Activated CD4-positive, CD25-positive, alpha-beta regulatory T cell treated with anti-CD3 and anti-CD28 coated beads, Interleukin-2, amount 50 U/mL, for 72 hours (primary cell): ENCODE measurements at regions not wholly inside any gene's neighbourhood (a gene's known extent, or its start where the extent isn't known, plus 50 kb on each side); places are given as distances from the start of the nearest gene placed in this dataset.
"Not testable (repeated sequence)": the region's sequence is repeated elsewhere in the genome, so short reads cannot be mapped to it uniquely, and the experiment has no call there.

Experiments used
- DNase-seq: peaks from one replicate; pipeline ENCODE4 v3.0.0; 2021

DNA sequence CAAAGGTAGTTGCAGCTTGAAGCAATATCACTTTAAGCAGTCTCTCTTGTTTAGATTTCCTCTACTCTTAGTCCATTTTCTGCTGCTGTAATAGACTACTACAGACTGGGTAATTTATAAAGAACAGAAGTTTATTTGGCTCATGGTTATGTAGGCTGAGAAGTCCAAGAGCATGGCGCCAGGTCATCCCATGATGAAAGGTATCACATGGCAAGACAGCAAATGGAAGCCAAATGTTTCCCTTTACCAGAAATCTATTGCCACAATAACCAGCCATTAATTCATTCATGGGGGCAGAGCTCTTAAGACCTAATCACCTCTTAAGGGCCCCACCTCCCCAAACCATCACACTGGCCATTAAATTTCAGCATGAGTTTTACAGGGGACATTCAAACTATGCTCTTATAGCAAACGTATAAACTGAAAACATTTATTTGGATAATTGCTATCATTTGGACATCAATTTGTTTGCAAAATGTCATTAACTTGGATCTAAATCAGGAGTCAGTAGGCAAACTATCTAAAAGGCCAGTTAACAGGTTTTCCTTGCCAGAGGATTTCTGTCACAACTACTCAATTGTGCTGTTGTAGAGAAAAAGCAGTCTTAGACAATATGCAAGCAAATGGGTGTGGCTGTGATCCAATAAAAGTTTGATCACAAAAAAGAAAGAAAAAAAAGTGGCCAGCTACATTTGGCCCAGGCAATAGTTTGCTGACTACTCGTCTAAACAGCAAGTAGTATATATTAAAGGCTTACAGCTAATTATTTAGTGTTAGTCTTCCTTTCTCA lies 75.7 kb upstream of the GUCY1A1 start:
- DNase-seq: no peak

DNA sequence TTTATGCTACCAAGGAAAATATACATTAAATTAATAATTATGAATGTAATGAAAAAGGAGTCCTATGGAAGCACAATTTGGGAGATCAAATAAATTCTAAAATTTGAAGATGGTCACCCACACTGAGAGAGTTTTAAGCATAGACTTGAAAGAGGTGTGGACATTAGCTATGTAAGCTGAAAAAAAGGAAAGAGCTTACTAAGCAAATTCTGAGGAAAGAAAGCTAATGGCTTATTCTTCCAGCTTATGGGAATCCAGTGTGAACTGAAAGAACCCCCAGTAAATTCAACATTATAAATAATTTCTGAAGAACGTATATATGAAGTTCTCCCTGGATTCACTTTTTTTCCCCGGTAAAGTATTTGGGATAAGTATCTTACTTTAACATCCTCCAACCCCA lies 78.2 kb upstream of the GUCY1A1 start:
- DNase-seq: no peak

DNA sequence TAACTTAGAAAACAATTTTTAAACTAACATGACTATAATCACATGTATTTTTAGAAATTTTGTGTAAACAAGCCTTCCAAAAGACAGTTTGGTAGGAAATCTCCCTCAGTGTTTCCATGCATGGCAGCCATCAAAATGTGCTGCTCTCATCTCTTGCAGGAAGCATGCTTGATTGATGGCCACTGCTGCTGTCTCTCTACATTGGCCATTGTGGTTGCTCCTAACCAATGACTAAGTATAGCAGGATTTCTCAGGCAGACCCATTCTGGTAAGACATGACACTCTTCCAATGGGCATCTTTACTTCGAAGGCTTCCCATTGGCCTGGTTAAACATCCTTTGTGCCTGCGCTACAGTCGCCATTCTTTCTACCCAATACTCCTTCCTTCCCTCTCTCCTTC lies 78.9 kb upstream of the GUCY1A1 start:
- DNase-seq: no peak

DNA sequence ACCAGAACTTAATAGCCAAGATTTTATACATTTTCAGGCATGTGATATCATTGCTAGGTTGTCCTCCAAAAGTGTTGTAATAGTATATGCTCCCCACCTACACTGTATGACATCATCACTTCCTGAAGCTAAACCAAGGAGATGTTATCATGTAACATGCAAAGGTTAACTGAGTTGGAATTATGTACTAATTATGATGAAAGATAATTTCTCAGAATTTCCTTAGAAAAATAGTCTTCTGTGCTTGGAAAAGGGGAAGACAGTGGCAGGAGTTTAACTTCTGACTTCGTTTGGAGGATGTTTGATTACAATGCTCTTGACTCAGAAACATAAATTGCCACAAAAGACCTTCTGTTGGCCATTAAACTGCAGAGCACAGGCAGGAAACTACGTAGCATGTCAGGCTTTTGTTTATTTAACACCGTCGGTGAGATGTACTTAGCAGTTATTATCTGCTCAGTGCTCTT lies 83.6 kb upstream of the GUCY1A1 start:
- DNase-seq: no peak

DNA sequence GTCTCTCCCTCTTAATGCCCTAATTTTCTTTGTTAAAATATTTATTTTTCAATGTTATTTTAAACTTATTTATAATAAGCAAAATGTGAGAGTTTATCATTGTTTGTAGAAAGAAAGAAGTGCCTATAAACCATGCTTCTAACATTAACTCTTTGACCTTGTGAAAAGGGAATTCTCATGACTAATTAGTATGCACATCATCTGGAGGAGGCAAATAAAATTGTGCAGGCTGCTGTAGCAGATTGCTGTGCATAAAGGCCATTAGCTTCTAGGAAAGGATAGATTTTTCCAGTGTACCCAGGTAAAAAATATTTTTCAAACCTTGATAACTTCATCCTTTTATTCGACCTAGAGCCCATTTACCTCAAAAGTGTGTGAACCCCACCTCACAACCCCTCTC lies 84.6 kb upstream of the GUCY1A1 start:
- no peak for DNase-seq

DNA sequence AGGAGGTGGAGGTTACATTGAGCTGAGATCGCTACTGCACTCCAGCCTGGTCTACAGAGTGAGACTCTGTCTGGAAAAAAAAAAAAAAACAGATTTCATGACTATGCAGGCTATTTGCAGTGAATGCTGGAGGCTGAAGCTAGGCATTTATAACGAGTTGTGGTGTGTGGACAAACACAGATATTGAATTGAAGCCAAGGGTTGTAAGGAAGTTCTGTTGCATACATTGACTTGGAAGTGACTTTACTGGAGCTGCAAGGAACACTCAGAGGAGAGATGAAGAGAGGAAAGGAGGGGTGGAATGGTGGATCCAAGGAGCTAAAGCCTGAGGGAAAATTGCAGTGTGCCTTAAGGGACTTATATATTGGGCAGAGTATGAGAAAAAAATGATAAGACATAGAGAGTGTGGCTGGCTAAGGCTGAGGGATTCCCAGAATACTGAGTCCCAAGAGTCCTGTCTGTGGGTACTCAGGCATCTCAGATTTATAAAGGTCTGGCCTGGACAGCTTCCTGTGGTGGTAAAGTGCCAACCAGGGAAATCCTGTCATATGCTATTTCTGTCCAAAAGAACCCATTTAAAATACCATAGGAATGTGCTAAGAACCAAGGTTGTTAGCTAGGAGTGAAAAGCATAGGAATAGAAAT lies 87.8 kb upstream of the GUCY1A1 start:
- no peak for DNase-seq

DNA sequence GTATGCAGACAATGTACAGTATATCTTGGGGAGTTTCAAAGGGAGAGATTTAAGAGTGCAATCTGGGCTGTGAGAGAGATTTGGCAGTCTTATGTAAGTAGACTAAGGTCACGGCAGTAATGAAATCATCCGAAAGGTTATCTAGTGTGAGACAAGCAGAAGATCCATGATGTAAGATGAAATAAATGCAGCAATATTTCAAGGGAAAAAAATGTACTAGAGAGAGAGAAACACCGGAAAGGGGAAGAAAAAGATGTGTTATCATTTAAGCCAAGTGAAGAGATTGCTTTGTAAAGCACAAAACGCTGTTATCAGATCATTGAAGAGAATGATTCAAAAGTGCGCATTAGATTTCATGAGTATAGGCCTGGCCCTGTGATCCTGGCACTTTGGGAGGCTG lies 88.4 kb upstream of the GUCY1A1 start:
- DNase-seq: no peak

DNA sequence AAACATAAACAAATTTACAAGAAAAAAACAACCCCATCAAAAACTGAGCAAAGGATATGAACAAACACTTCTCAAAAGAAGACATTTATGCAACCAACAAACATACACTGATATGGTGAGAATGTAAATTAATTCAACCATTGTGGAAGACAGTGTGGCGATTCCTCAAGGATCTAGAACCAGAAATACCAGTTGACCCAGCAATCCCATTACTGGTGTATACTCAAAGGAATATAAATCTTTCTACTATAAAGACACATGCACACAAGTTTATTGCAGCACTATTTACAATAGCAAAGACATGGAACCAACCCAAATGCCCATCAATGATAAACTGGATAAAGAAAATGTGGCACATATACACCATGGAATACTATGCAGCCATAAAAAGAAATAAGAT lies 92.3 kb upstream of the GUCY1A1 start:
- DNase-seq: not testable (repeated sequence)

DNA sequence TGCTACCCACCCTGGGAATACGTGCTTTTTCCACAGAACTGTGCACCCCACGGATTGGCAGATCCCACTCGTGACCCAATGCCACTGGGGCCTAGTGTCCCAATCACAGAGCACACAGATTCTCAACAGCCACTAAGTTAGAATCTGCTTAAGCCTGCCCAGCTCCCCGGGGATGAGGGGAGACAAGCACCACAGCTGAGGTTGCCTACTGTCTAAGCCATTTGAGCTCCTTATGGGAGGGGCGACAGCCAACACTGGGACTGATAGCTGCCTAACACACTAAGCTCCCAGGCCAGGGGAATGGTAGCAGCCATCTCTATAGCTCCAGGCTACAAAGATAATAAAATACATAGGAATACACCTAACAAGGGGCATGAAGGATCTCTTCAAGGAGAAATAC lies 93.5 kb upstream of the GUCY1A1 start:
- DNase-seq: no peak

DNA sequence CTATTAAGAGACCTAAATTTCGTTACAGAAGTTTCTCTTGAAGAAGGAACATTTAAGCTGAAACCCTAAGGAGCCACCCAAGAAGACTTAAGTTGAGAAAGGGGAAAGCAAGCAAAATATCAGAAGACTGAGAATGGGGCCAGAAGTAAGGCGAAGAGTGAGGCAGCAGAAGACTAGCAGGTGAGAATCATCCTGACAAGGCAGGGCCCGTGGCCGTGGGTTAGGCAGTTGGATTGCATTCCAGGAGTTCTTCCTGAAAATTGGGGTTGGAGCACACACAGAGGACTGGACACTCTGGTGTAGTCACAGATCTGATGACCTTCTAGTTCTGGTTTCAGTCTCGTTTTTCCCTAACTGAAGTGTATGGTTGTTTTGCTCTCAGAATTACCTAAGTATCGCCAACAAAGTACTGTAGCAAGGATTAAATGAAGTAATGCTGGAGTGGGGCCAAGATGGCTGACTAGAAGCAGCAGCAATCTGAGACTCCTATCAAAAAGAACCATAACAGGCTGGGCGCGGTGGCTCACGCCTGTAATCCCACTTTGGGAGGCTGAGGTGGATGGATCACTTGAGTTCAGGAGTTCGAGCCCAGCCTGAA lies 94.4 kb upstream of the GUCY1A1 start:
- DNase-seq: no peak

DNA sequence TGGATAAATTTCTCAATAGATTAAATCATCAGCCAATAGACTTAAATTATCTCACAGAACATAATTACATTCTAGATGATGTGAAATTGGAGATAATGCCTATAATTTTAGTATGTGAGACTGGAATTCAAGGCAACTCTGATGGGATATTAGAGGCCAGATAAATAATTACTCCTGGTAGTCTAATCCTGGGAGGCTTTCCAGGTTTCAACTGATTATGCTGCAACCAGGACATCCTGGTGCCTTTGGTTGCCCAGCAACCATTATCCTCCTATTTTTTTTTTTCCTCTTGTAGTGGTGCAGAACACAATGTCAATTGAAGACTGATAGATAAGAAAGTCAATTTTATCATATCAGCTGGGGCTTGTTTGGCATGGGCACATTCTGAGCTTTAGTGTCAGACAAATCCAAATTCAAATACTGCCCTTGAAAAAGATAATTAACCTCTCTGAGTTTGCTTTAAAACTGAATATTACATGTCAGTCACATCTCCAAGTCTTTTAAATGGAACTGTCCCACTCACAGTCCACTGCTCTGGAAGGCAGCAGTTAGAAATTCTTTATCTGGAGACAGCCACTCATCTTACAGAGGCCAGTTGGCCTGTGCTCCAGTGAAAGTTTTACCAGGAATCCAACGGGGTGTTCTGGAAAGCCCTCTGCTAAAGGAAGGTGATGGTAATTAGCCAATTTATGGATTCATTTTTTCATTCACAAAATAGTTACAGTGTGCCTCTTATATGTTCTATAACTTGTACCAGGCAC lies 95.3 kb upstream of the GUCY1A1 start:
- DNase-seq: no peak

DNA sequence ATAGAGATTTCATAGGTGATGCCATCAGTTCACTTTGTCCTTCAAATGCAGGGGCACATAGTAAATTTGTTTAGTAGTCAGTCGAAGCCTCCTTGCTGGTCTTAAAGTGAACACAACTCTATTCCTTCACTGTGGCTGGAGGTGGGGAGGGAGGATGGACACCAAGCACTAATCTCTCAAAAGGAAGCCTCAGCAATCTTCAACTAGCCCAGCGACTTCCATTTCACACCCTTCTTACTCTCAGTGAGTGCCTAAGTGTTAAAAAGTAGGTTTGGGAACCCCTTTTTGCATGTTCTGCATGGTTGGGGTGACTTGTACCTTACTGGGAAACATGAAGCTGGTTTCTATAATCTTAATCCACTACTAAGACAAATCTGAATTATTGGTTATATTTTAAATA lies 96.0 kb upstream of the GUCY1A1 start:
- DNase-seq: no peak

DNA sequence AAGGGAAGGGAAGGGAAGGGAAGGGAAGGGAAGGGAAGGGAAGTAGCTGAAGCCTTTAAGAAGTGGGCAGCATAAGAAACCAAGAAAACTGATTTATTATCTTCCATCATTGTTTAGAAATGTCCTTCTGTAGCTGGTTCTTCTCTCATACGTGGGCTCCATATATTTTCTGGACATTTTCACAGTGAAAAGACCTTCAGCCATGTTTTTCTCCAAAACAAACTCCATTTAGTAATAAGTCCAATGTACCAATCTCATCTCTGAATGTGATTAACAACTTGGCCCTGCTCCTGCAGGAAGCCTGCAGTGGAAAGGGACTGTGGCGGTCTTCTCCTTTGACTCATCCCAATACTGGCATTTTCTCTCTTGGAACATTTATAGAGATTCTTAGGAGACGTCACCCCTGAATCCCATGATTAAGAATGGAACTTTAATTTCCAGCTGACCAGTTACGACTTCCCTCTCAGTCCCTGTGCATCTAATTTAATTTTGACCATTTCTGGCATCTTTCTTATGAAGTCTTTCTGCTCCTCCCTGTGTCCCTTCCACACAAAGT lies 96.6 kb upstream of the GUCY1A1 start:
- DNase-seq: no peak

DNA sequence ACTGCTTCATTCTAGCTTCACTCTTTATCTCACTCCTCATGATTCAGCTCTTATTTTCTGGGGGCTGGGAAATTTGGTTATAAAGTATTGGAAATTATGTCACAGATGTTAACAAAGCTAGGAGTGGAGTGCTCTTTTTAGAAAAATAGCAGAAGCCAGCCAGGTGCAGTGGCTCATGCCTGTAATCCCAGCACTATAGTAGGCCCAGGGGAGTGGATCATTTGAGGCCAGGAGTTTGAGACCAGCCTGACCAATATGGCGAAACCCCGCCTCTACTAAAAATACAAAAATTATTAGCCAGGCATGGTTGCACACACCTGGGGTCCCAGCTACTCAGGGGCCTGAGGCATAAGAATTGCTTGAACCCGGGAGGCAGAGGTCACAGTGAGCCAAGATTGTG lies 97.2 kb upstream of the GUCY1A1 start:
- no peak for DNase-seq

DNA sequence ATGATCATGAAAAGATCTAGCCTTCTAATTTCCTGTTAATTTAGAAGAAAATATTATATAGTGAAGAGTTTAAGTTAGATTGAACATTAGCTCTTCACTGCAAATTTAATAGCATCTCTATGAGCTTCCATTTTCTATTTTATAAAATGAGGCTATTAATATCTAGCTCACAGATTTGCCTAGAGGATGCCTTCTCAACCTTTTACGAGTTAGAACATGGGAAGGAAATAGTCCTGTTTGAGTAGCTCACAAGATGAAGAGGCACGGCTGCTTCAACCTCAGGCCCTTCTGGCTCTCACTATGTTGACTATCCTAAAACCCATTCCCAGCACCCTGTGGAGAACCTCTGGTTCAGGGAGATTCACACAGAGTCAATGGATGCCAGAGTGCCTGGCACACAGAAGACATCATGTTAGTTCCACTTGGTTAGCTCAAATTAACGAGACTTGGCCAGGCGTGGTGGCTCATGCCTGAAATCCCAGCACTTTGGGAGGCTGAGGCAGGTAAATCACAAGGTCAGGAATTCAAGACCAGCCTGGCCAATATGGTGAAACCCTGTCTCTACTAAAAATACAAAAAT lies 97.9 kb upstream of the GUCY1A1 start:
- no peak for DNase-seq

DNA sequence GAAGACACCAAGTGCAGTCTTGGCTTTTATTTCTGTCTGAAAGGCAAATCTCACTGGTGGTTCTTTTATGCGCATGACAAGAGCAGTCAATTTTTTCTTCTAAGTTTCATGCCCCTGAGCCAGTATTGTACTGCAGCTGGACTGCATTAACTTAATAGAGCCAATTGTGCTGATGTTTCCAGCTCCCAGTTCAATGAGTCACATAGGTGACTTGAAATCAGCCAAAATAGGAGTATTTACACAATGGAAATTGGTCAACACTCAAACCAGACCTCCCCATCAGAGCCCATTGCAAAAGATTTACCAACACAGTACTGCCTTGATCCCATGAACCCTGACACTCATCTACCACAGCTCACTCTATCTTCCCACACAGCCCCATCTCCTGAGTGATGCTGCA lies 100.3 kb upstream of the GUCY1A1 start:
- DNase-seq: no peak

DNA sequence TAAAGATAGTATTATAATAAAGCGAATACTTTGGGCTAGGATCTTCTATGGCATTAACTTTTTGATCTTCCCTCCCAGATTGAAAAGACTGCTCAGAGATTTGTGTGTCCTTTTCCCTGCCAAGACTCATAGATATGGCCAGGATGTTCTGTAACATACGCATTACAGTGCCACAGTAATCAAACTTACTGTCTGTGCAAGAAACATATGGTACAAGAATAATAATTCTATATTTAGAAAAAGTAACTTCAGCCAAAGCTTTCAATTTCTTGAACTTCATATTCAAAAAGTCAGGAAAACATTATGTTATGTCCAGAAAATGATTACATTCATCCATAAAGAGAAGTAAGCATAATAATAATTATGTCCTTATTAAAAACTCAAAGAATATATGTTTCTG lies 100.9 kb upstream of the GUCY1A1 start:
- DNase-seq: no peak

DNA sequence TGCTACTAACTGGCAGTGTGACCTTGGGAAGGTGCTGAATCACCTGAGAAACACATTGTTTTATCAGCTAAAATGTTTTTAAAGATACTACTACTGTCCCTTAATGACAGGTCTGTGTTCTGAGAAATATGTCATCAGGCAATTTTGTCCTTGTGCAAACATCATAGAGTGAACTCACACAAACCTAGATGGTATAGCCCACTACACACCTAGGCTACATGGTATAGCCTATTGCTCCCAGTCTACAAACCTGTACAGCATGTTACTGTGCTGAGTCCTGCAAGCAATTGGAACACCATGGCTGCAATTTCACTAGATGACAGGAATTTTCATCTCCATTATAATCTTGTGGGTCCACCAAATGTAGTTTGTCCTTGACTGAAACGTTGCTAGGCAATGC lies 101.3 kb upstream of the GUCY1A1 start:
- no peak for DNase-seq

DNA sequence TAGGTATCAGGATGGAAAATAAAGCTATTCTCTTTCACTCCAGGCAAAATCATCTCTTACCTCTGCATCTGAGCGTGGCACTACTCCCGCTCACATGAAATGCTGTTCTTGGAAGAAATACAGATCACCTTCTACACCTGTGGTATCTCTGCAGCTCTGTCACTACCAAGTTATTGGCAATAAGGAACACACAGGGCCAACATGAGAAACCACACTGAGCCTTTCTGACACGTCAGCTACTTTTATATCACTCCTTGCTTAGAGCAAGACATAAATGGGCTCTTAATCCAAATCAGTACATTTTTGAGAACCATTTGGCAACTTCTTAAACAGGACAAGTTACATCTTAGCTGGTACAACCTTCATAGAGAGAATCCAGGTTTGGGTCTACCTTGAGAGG lies 101.8 kb upstream of the GUCY1A1 start:
- DNase-seq: no peak

DNA sequence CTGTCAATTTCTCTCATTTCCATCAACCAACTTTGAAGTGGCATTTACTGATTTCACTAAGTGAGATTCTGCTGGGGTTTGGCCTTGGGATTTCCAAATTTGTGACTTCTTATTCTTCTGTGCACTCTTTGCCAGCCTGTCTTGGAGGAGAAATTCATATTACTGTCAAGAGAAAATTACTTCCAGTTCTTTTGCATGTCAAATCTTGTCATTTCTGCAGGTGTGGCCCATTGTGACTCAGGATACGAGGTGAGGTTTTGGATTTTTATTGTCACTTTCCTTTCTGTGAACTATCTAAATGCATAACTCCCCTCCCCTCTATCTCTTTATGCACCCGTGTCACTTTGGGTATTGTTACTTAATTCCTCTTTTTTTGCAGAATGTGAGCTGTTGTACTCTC lies 102.6 kb upstream of the GUCY1A1 start:
- DNase-seq: no peak

DNA sequence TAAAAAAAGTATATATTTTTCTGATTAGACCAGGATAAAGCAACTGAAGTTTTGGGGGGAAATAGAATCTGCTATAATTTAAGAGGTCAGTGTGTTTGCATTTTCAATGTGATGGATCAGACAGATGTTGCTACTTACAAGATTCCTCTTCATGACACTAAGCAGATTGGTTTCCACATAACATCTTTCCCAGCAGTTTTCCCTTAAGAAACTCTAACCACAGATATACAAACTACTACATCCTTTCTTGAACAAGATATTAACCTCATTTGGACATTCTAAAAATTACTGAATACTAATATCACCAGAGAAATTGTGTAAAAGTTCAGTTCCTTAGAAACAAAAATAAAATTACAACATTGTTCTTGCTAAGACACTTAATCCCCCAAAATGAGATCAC lies 106.7 kb upstream of the GUCY1A1 start:
- no peak for DNase-seq

DNA sequence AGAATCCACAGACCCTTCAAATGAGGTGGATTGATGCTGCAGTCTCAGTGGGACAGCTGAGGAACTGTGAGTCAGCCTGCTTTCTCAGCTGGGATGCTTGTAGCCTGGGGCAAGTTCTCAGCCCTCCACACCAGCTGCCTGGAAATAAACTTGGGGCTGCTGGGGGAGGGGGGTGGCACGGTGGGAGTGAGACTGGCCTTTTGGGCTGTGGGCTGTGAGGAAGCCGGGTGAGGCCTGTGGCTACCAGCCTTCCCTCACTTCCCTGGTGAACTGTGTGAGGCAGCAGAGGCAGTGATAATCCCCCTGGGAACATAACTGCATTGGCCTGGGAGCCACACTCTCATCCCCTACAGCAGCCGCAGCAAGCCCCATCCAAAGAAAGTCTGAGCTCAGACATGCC lies 114.5 kb upstream of the GUCY1A1 start:
- no peak for DNase-seq

DNA sequence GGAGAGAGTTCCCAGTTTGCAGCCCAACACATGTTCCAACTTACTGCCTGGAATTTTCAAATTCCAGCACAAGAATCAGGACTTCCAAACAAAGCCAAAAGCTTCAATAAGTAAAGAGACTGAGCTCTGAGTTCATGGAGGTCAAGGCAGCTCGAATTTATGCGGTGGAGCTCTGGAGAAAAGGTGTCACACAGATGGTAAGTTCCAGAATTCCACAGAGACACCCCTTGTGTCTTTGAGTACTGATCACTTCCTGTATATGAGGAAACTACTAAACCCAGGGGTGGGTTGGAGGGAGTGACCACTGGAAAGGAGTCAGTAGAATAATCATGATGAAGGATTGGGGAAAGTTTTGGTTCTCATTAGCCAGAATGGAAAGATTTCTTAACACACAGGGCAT lies 118.5 kb upstream of the GUCY1A1 start:
- no peak for DNase-seq
